Natural killer cell (primary cell): ENCODE measurements at regions not wholly inside any gene's neighbourhood (a gene's known extent, or its start where the extent isn't known, plus 50 kb on each side); places are given as distances from the start of the nearest gene placed in this dataset.

Source experiments
- ATAC-seq, 3 donors: fragments of 150-1000 bp in 2 of 3; fragments of 200-7000 bp in 1 of 3; cut with Tn5 transposase; 1 replicate in 1 of 3; 2 replicates in 2 of 3; pipeline ENCODE4 v1.10.0; 2021; ENCODE audit warnings: mild to moderate bottlenecking in 2 of 3, moderate library complexity in 2 of 3
- DNase-seq, 2 donors: peaks; one replicate each; pipeline versions ENCODE4 v3.0.0 to v3.0.0-alpha.2; 2013 to 2021; ENCODE audit warnings: mixed read lengths in 1 of 2
- H3K27ac ChIP-seq: one replicate; pipeline ENCODE4 v1.5.1; 2013; ENCODE audit warnings: mild to moderate bottlenecking, low read length
- H3K27me3 ChIP-seq: one replicate; pipeline ENCODE4 v1.6.1; 2013; ENCODE audit warnings: low read length; ENCODE audit not compliant: control insufficient read depth, insufficient read depth
- H3K36me3 ChIP-seq: one replicate; pipeline ENCODE4 v1.6.1; 2013; ENCODE audit warnings: low read length; ENCODE audit not compliant: control insufficient read depth, insufficient read depth
- H3K4me1 ChIP-seq: one replicate; pipeline ENCODE4 v1.6.1; 2013; ENCODE audit warnings: low read length; ENCODE audit not compliant: control insufficient read depth, insufficient read depth
- H3K4me3 ChIP-seq: one replicate; pipeline ENCODE4 v1.5.1; 2013; ENCODE audit warnings: low read length
- H3K9me3 ChIP-seq: one replicate; pipeline ENCODE4 v1.6.1; 2013; ENCODE audit warnings: low read length; ENCODE audit not compliant: control insufficient read depth, insufficient read depth
- H3K27ac Mint-ChIP-seq, 2 donors: one replicate each; pipeline ENCODE4 v1.8.0; 2022; ENCODE audit warnings: mild to moderate bottlenecking in 2 of 2, mixed read lengths in 2 of 2, moderate library complexity in 1 of 2
- H3K27me3 Mint-ChIP-seq, 2 donors: one replicate each; pipeline ENCODE4 v1.8.0; 2022; ENCODE audit warnings: low read depth in 2 of 2, mixed read lengths in 2 of 2
- H3K36me3 Mint-ChIP-seq: one replicate; pipeline ENCODE4 v1.8.0; 2022; ENCODE audit warnings: mixed read lengths
- H3K4me1 Mint-ChIP-seq, 2 donors: one replicate each; pipeline ENCODE4 v1.8.0; 2022; ENCODE audit warnings: mixed read lengths in 2 of 2
- H3K4me3 Mint-ChIP-seq: one replicate; pipeline ENCODE4 v1.8.0; 2022; ENCODE audit warnings: mild to moderate bottlenecking, moderate library complexity, mixed read lengths
- H3K9me3 Mint-ChIP-seq, 2 donors: one replicate each; pipeline ENCODE4 v1.8.0; 2022; ENCODE audit warnings: mixed read lengths in 2 of 2
- WGBS: methylation state at CpG from one replicate; pipeline ENCODE4 v1.1.7; 2013; ENCODE audit warnings: missing lambda C conversion rate; ENCODE audit not compliant: insufficient coverage; 5-methylcytosine and 5-hydroxymethylcytosine counted together
- intact Hi-C: fragments of 100-400 bp; cut with micrococcal nuclease; formaldehyde crosslinking; loops from one replicate; pipeline ENCODE4 v1.14.2; 2022
- TF ChIP-seq, protein P1 (sequence below): fragments of 200-600 bp; IDR thresholded peaks from one replicate; pipeline ENCODE4 v1.8.0; 2022; ENCODE audit warnings: antibody characterized with exemption

GRCh38 chr16:7038475-7038874 lies 294.2 kb upstream of the RBFOX1 start:
- no peak overlapping the region for H3K27ac Mint-ChIP-seq
- ATAC-seq (no peak), DNase-seq (no peak)
- H3K4me3 ChIP-seq: no peak overlapping the region
- WGBS: 59% methylated on average over 4 of the region's 4 CpGs
- H3K9me3 Mint-ChIP-seq: no peaks in the 10 kb centered on the region
- TF ChIP-seq, protein P1, sequence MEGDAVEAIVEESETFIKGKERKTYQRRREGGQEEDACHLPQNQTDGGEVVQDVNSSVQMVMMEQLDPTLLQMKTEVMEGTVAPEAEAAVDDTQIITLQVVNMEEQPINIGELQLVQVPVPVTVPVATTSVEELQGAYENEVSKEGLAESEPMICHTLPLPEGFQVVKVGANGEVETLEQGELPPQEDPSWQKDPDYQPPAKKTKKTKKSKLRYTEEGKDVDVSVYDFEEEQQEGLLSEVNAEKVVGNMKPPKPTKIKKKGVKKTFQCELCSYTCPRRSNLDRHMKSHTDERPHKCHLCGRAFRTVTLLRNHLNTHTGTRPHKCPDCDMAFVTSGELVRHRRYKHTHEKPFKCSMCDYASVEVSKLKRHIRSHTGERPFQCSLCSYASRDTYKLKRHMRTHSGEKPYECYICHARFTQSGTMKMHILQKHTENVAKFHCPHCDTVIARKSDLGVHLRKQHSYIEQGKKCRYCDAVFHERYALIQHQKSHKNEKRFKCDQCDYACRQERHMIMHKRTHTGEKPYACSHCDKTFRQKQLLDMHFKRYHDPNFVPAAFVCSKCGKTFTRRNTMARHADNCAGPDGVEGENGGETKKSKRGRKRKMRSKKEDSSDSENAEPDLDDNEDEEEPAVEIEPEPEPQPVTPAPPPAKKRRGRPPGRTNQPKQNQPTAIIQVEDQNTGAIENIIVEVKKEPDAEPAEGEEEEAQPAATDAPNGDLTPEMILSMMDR: no peak
- no peaks in the 10 kb centered on the region for H3K4me1 Mint-ChIP-seq
- H3K27ac ChIP-seq: no peak overlapping the region
- H3K36me3 Mint-ChIP-seq: no peaks in the 10 kb centered on the region
- peaks cover under 1% of the 10 kb centered on the region for H3K9me3 ChIP-seq
- no peaks in the 10 kb centered on the region for H3K4me1 ChIP-seq
- H3K27me3 ChIP-seq: no peaks in the 10 kb centered on the region
- H3K27me3 Mint-ChIP-seq: no peaks in the 10 kb centered on the region
- intact Hi-C loops: no loop called here
- H3K36me3 ChIP-seq: no peaks in the 10 kb centered on the region
- H3K4me3 Mint-ChIP-seq: no peak overlapping the region

GRCh38 chr16:7037495-7037894 lies 295.1 kb upstream of the RBFOX1 start:
- Mint-ChIP-seq H3K27ac (no peak overlapping the region), H3K9me3 (no peaks in the 10 kb centered on the region), H3K4me3 (no peak overlapping the region), H3K36me3 (no peaks in the 10 kb centered on the region), H3K4me1 (no peaks in the 10 kb centered on the region), H3K27me3 (no peaks in the 10 kb centered on the region)
- intact Hi-C loops: no loop called here
- TF ChIP-seq, protein P1: no peak
- Histone ChIP-seq H3K27me3 (no peaks in the 10 kb centered on the region), H3K36me3 (no peaks in the 10 kb centered on the region), H3K4me1 (no peaks in the 10 kb centered on the region), H3K9me3 (peaks cover 5% of the 10 kb centered on the region), H3K4me3 (no peak overlapping the region), H3K27ac (no peak overlapping the region)
- 79% methylated on average over 4 of the region's 4 CpGs for WGBS
- DNase-seq (no peak), ATAC-seq (no peak)

DNA sequence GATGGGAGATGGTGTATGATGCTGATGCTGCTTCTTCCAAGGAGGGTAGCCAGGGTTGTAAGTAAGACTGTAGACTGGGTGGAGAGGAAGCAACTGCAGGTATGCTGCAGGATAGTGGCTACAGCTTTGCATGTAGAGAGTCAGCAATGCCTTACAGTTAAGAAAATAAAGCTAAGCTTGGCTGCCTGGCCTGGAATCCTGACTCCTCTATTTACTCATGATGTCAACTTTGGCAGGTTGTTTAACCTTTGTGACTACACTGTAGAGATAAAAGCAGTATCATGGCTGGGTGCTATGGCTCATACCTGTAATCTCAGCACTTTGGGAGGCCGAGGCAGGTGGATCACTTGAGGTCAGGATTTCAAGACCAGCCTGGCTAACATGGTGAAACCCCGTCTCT lies 301.6 kb upstream of the RBFOX1 start:
- no peaks in the 10 kb centered on the region for H3K36me3 Mint-ChIP-seq
- no peaks in the 10 kb centered on the region for H3K27me3 Mint-ChIP-seq
- H3K4me1 Mint-ChIP-seq: no peaks in the 10 kb centered on the region
- no peak for DNase-seq
- WGBS: 86% methylated on average over 2 of the region's 2 CpGs
- peaks cover 5% of the 10 kb centered on the region for H3K9me3 ChIP-seq
- no peaks in the 10 kb centered on the region for H3K27me3 ChIP-seq
- TF ChIP-seq, protein P1: no peak
- intact Hi-C loops: no loop called here
- no peak overlapping the region for H3K4me3 Mint-ChIP-seq
- no peaks in the 10 kb centered on the region for H3K4me1 ChIP-seq
- no peak for ATAC-seq
- no peak overlapping the region for H3K4me3 ChIP-seq
- H3K27ac ChIP-seq: no peak overlapping the region
- peaks cover 5 to 8% of the 10 kb centered on the region in 2 donors for H3K9me3 Mint-ChIP-seq
- H3K36me3 ChIP-seq: no peaks in the 10 kb centered on the region
- H3K27ac Mint-ChIP-seq: no peak overlapping the region

DNA sequence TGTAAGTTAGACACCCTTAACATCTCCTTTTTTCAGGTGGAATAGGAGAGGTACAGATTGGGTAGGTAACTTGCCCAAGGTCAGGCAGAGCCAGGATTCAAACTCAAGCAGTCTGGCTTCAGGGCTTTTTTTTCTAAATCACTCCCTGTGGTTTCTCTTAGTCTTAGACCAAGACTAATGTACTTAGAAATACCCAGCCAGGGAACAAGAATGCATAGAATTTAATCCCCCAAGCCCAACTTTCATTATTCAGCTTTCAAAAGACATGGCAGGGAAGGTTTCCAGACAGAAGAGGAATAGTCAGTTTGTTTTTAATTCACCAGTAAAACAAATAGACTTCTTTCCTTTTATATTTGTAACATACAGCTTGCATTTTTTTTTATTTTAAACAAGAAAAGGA lies 305.2 kb upstream of the RBFOX1 start:
- H3K9me3 ChIP-seq: peaks cover 7% of the 10 kb centered on the region
- no peaks in the 10 kb centered on the region for H3K27me3 Mint-ChIP-seq
- intact Hi-C loops: no loop called here

More for the DNA sequence above, 305.2 kb upstream of the RBFOX1 start:
- H3K4me3 ChIP-seq: no peak overlapping the region
- H3K4me1 Mint-ChIP-seq: no peaks in the 10 kb centered on the region
- DNase-seq: no peak
- no peak overlapping the region for H3K4me3 Mint-ChIP-seq
- no peak for ATAC-seq
- H3K9me3 Mint-ChIP-seq: peaks cover 5 to 8% of the 10 kb centered on the region in 2 donors
- H3K36me3 Mint-ChIP-seq: no peaks in the 10 kb centered on the region
- H3K36me3 ChIP-seq: no peaks in the 10 kb centered on the region
- H3K27ac Mint-ChIP-seq: no peak overlapping the region
- no peaks in the 10 kb centered on the region for H3K27me3 ChIP-seq
- TF ChIP-seq, protein P1: no peak
- H3K4me1 ChIP-seq: no peaks in the 10 kb centered on the region
- no peak overlapping the region for H3K27ac ChIP-seq
